HepG2 (cell line): ENCODE measurements at regions not wholly inside any gene's neighbourhood (a gene's known extent, or its start where the extent isn't known, plus 50 kb on each side); places are given as distances from the start of the nearest gene placed in this dataset.

Experiments used
- ATAC-seq: fragments of 200-7000 bp; cut with Tn5 transposase; 3 replicates; pipeline ENCODE4 v1.9.1; 2020; ENCODE audit warnings: mild to moderate bottlenecking, moderate library complexity
- BruUV-seq: library from RNA; stranded (reverse); fragments of 400-500 nt; replicated peaks from 2 replicates; lab custom pipeline; 2021; lab: Mats Ljungman, UMichigan
- CTCF ChIA-PET: fragments of 300-600 bp; formaldehyde crosslinking; extraction: SDS; loops from one replicate; lab custom pipeline; 2021; ENCODE audit warnings: low total read pairs, inconsistent platforms, low intra/inter-chr PET ratio; lab: Yijun Ruan, JAX
- POLR2A ChIA-PET: fragments of 350-600 bp; sonication (Branson Sonifier 250); formaldehyde crosslinking; loops from one replicate; lab custom pipeline; 2020; ENCODE audit warnings: antibody characterized with exemption, inconsistent platforms; lab: Yijun Ruan, JAX
- DNase-seq: peaks from one replicate; pipeline ENCODE4 v3.0.0-alpha.2; 2015; ENCODE audit warnings: low spot score
- FAIRE-seq: peaks from 3 replicates; lab custom pipeline; 2011; peaks lifted over from hg19 to GRCh38; lab: Jason Lieb, UNC
- H2AFZ ChIP-seq: one replicate; pipeline ENCODE4 v1.6.1; 2011; ENCODE audit warnings: low read length, inconsistent platforms
- H3K27ac ChIP-seq: fragments of 300-600 bp; 3 replicates; pipeline ENCODE4 v1.8.0; 2011; ENCODE audit warnings: mixed run types, mild to moderate bottlenecking, mixed read lengths, low read length, inconsistent platforms; ENCODE audit not compliant: insufficient read depth; ENCODE audit errors: extremely low read length
- H3K27me3 ChIP-seq, 2 experiments: fragments of 200-600 bp in 1 of 2; 2 replicates in 1 of 2; 3 replicates in 1 of 2; pipeline versions ENCODE4 v1.6.0 to v1.8.0; 2011; ENCODE audit warnings: low read length in 2 of 2, mild to moderate bottlenecking in 2 of 2, moderate library complexity in 2 of 2, inconsistent platforms in 1 of 2; ENCODE audit not compliant: insufficient read depth in 2 of 2, control insufficient read depth in 1 of 2
- H3K36me3 ChIP-seq, 2 experiments: fragments of 200-600 bp in 1 of 2; replicated peaks in 1 of 2; 2 replicates in 1 of 2; 3 replicates in 1 of 2; pipeline versions ENCODE4 v1.5.1 to v1.8.0; 2011; ENCODE audit warnings: low read length in 2 of 2, inconsistent platforms in 1 of 2; ENCODE audit not compliant: insufficient read depth in 2 of 2, control insufficient read depth in 1 of 2
- H3K4me1 ChIP-seq: 2 replicates; pipeline ENCODE4 v1.5.1; 2012; ENCODE audit warnings: low read length, inconsistent platforms; ENCODE audit not compliant: insufficient read depth
- H3K4me2 ChIP-seq: 2 replicates; pipeline ENCODE4 v1.6.0; 2011; ENCODE audit warnings: low read depth, low read length, inconsistent platforms
- H3K4me3 ChIP-seq, 3 experiments: fragments of 200-600 bp in 1 of 3; sonication (generic), shearing (Covaris generic) in 1 of 3; replicated peaks in 1 of 3; 2 replicates each; pipeline ENCODE4 v1.5.1; 2011 to 2016; ENCODE audit warnings: low read length in 3 of 3, inconsistent platforms in 2 of 3, low read depth in 2 of 3, mild to moderate bottlenecking in 2 of 3, control low read depth in 1 of 3, mixed read lengths in 1 of 3; ENCODE audit not compliant: insufficient read depth in 1 of 3
- H3K79me2 ChIP-seq: one replicate; pipeline ENCODE4 v1.6.1; 2011; ENCODE audit warnings: low read length, inconsistent platforms; ENCODE audit not compliant: insufficient read depth
- H3K9ac ChIP-seq: 2 replicates; pipeline ENCODE4 v1.6.0; 2011; ENCODE audit warnings: mild to moderate bottlenecking, low read depth, low read length, inconsistent platforms; ENCODE audit not compliant: insufficient read depth
- H3K9me3 ChIP-seq: 2 replicates; pipeline ENCODE4 v1.5.1; 2012; ENCODE audit warnings: mild to moderate bottlenecking, low read length
- H4K20me1 ChIP-seq: 2 replicates; pipeline ENCODE4 v1.6.0; 2011; ENCODE audit warnings: inconsistent platforms, mild to moderate bottlenecking, low read length, moderate library complexity; ENCODE audit not compliant: insufficient read depth
- ASH2L ChIP-seq: fragments of 300-600, 200-600 bp; sonication (generic); IDR thresholded peaks from 2 replicates; pipeline ENCODE4 v1.7.0; 2017; ENCODE audit warnings: low read depth, mild to moderate bottlenecking, moderate library complexity, mixed read lengths, low read length; ENCODE audit not compliant: insufficient read length
- CC2D1A ChIP-seq: sonication (generic); formaldehyde crosslinking; IDR thresholded peaks from 2 replicates; pipeline ENCODE4 v1.8.1; 2023; ENCODE audit warnings: mild to moderate bottlenecking, missing genetic modification reagents
- GZF1 ChIP-seq: sonication (generic); formaldehyde crosslinking; IDR thresholded peaks from 2 replicates; pipeline ENCODE4 v1.5.1; 2020; ENCODE audit warnings: mild to moderate bottlenecking, missing genetic modification reagents
- PREB ChIP-seq: sonication (generic); formaldehyde crosslinking; IDR thresholded peaks from 2 replicates; pipeline ENCODE4 v1.4.0; 2020; ENCODE audit warnings: missing genetic modification reagents
- SKI ChIP-seq: fragments of 450-650 bp; IDR thresholded peaks from one replicate; pipeline ENCODE4 v1.6.1; 2018; ENCODE audit warnings: mild to moderate bottlenecking; ENCODE audit not compliant: partially characterized antibody
- TRIM22 ChIP-seq: fragments of 450-650 bp; IDR thresholded peaks from 2 replicates; pipeline ENCODE4 v1.6.1; 2017
- ZMYM4 ChIP-seq: sonication (generic); formaldehyde crosslinking; IDR thresholded peaks from 2 replicates; pipeline ENCODE4 v1.8.1; 2023; ENCODE audit warnings: mild to moderate bottlenecking, missing genetic modification reagents
- ZNF138 ChIP-seq: sonication (generic); formaldehyde crosslinking; IDR thresholded peaks from 2 replicates; pipeline ENCODE4 v1.5.0; 2020; ENCODE audit warnings: mild to moderate bottlenecking, low read depth, missing genetic modification reagents
- ZNF770 ChIP-seq: sonication (generic); formaldehyde crosslinking; IDR thresholded peaks from 2 replicates; pipeline ENCODE4 v1.5.0; 2020; ENCODE audit warnings: mild to moderate bottlenecking, missing genetic modification reagents
- ZNF891 ChIP-seq: sonication (generic); formaldehyde crosslinking; IDR thresholded peaks from 2 replicates; pipeline ENCODE4 v1.5.0; 2020; ENCODE audit warnings: mild to moderate bottlenecking, missing genetic modification reagents
- WGBS: methylation state at CpG from one replicate; pipeline ENCODE4 v1.1.6; 2017; ENCODE audit warnings: low lambda C conversion rate; 5-methylcytosine and 5-hydroxymethylcytosine counted together
- in situ Hi-C: cut with HindIII; loops from 2 replicates; pipeline ENCODE4 v1.10.0; 2017; ENCODE audit warnings: low pct_unique_long_range_greater_than_20kb; ENCODE audit not compliant: extremely low pct_ligation_motif_present
- intact Hi-C: fragments of 100-400 bp; cut with micrococcal nuclease; formaldehyde crosslinking; loops from one replicate; pipeline ENCODE4 v1.10.0; 2022; ENCODE audit not compliant: unreplicated experiment
- TF ChIP-seq, protein P1 (sequence below): sonication (generic); formaldehyde crosslinking; IDR thresholded peaks from 2 replicates; pipeline ENCODE4 v1.5.1; 2020; ENCODE audit warnings: mild to moderate bottlenecking, missing genetic modification reagents, borderline replicate concordance
- TF ChIP-seq, protein P2 (sequence below): sonication (generic); formaldehyde crosslinking; IDR thresholded peaks from 2 replicates; pipeline ENCODE4 v1.5.1; 2020; ENCODE audit warnings: mild to moderate bottlenecking, missing genetic modification reagents, borderline replicate concordance

- TF ChIP-seq, protein P1, sequence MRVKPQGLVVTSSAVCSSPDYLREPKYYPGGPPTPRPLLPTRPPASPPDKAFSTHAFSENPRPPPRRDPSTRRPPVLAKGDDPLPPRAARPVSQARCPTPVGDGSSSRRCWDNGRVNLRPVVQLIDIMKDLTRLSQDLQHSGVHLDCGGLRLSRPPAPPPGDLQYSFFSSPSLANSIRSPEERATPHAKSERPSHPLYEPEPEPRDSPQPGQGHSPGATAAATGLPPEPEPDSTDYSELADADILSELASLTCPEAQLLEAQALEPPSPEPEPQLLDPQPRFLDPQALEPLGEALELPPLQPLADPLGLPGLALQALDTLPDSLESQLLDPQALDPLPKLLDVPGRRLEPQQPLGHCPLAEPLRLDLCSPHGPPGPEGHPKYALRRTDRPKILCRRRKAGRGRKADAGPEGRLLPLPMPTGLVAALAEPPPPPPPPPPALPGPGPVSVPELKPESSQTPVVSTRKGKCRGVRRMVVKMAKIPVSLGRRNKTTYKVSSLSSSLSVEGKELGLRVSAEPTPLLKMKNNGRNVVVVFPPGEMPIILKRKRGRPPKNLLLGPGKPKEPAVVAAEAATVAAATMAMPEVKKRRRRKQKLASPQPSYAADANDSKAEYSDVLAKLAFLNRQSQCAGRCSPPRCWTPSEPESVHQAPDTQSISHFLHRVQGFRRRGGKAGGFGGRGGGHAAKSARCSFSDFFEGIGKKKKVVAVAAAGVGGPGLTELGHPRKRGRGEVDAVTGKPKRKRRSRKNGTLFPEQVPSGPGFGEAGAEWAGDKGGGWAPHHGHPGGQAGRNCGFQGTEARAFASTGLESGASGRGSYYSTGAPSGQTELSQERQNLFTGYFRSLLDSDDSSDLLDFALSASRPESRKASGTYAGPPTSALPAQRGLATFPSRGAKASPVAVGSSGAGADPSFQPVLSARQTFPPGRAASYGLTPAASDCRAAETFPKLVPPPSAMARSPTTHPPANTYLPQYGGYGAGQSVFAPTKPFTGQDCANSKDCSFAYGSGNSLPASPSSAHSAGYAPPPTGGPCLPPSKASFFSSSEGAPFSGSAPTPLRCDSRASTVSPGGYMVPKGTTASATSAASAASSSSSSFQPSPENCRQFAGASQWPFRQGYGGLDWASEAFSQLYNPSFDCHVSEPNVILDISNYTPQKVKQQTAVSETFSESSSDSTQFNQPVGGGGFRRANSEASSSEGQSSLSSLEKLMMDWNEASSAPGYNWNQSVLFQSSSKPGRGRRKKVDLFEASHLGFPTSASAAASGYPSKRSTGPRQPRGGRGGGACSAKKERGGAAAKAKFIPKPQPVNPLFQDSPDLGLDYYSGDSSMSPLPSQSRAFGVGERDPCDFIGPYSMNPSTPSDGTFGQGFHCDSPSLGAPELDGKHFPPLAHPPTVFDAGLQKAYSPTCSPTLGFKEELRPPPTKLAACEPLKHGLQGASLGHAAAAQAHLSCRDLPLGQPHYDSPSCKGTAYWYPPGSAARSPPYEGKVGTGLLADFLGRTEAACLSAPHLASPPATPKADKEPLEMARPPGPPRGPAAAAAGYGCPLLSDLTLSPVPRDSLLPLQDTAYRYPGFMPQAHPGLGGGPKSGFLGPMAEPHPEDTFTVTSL (CRISPR knock-in tag), result no peak
- TF ChIP-seq ASH2L, result no peak
These were observed 212.2 kb upstream of the TMEM260 start (continued) for GRCh38 chr14:56367416-56367815.

- TF ChIP-seq PREB (no peak), ZNF891 (CRISPR knock-in tag) (no peak), TRIM22 (no peak), GZF1 (no peak), CC2D1A (CRISPR knock-in tag) (no peak), ZNF138 (CRISPR knock-in tag) (no peak), ZMYM4 (CRISPR knock-in tag) (no peak), SKI (no peak), ZNF770 (CRISPR knock-in tag) (no peak)
- TF ChIP-seq, protein P2, sequence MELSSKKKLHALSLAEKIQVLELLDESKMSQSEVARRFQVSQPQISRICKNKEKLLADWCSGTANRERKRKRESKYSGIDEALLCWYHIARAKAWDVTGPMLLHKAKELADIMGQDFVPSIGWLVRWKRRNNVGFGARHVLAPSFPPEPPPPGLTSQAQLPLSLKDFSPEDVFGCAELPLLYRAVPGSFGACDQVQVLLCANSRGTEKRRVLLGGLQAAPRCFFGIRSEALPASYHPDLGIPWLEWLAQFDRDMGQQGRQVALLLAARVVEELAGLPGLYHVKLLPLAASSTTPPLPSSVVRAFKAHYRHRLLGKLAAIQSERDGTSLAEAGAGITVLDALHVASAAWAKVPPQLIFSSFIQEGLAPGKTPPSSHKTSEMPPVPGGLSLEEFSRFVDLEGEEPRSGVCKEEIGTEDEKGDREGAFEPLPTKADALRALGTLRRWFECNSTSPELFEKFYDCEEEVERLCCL (CRISPR knock-in tag), result no peak
- no peaks in the 10 kb centered on the region for H3K27me3 ChIP-seq
- no peak overlapping the region for H3K4me3 ChIP-seq
- H4K20me1 ChIP-seq, result no peaks in the 10 kb centered on the region
- no peaks in the 10 kb centered on the region for H3K36me3 ChIP-seq
- 29% methylated on average over 3 of the region's 3 CpGs for WGBS
- ChIA-PET POLR2A (no interaction called here), CTCF (no interaction called here)
- no peak overlapping the region for H3K27ac ChIP-seq
- H3K9me3 ChIP-seq, result peaks cover 18% of the 10 kb centered on the region; the same call in 1 of the 2 replicates
- H3K9ac ChIP-seq, result no peak overlapping the region
- no peak overlapping the region for H2AFZ ChIP-seq
- ATAC-seq (no peak), DNase-seq (no peak), FAIRE-seq (no peak)
- intact Hi-C loops (no loop called here), in situ Hi-C loops (no loop called here)
- H3K4me1 ChIP-seq, result no peaks in the 10 kb centered on the region
- no peak overlapping the region for H3K4me2 ChIP-seq
- BruUV-seq, result no TSS peak
- H3K79me2 ChIP-seq, result no peaks in the 10 kb centered on the region
These were observed 207.9 kb upstream of the TMEM260 start for GRCh38 chr14:56371737-56372136.
